Upper lobe of right lung (tissue), 1 donor: ENCODE measurements at regions not wholly inside any gene's neighbourhood (a gene's known extent, or its start where the extent isn't known, plus 50 kb on each side); places are given as distances from the start of the nearest gene placed in this dataset.

Experiments used
- ATAC-seq: fragments of 200-7000 bp; cut with Tn5 transposase; one replicate; pipeline ENCODE4 v1.9.1; 2020; ENCODE audit warnings: mild to moderate bottlenecking, moderate library complexity
- DNase-seq: peaks from one replicate; pipeline ENCODE4 v3.0.0-alpha.2; 2020
- H3K27ac ChIP-seq: fragments of 200-600 bp; one replicate; pipeline ENCODE4 v1.8.0; 2022
- H3K27me3 ChIP-seq: fragments of 200-600 bp; one replicate; pipeline ENCODE4 v1.8.0; 2022; ENCODE audit warnings: mild to moderate bottlenecking
- H3K36me3 ChIP-seq: fragments of 200-600 bp; one replicate; pipeline ENCODE4 v1.8.0; 2022
- H3K4me1 ChIP-seq: fragments of 200-600 bp; one replicate; pipeline ENCODE4 v1.8.0; 2022
- H3K4me3 ChIP-seq: fragments of 200-600 bp; one replicate; pipeline ENCODE4 v1.8.0; 2022; ENCODE audit warnings: mild to moderate bottlenecking
- H3K9me3 ChIP-seq: fragments of 200-600 bp; one replicate; pipeline ENCODE4 v1.8.0; 2022
- CTCF ChIP-seq: fragments of 200-600 bp; IDR thresholded peaks from one replicate; pipeline ENCODE4 v1.8.0; 2022; ENCODE audit warnings: antibody characterized with exemption
- intact Hi-C: fragments of 100-400 bp; cut with DNase I; formaldehyde crosslinking; loops from one replicate; pipeline ENCODE4 v1.11.0; 2022
- donor health status: DM: no; HTN: yes; CAD: no; lungs with severe emphysema.

GRCh38 chr18:24947521-24948305 is 404.3 kb downstream of the ZNF521 start:
- intact Hi-C loops, result no loop called here
- no peaks in the 10 kb centered on the region for H3K36me3 ChIP-seq
- H3K27me3 ChIP-seq, result no peaks in the 10 kb centered on the region
- H3K27ac ChIP-seq, result no peak overlapping the region
- no peaks in the 10 kb centered on the region for H3K9me3 ChIP-seq
- no peak for DNase-seq
- H3K4me3 ChIP-seq, result no peak overlapping the region
- ATAC-seq, result no peak
- TF ChIP-seq CTCF, result no peak
- H3K4me1 ChIP-seq, result no peaks in the 10 kb centered on the region

GRCh38 chr18:24949908-24950307 is 402.1 kb downstream of the ZNF521 start:
- no peaks in the 10 kb centered on the region for H3K4me1 ChIP-seq
- H3K9me3 ChIP-seq, result no peaks in the 10 kb centered on the region
- H3K36me3 ChIP-seq, result no peaks in the 10 kb centered on the region
- ATAC-seq (no peak), DNase-seq (no peak)
- no peak overlapping the region for H3K4me3 ChIP-seq
- TF ChIP-seq CTCF, result no peak
- intact Hi-C loops, result no loop called here
- H3K27ac ChIP-seq, result no peak overlapping the region
- H3K27me3 ChIP-seq, result no peaks in the 10 kb centered on the region

- H3K27me3 ChIP-seq, result no peaks in the 10 kb centered on the region
- no peak for ATAC-seq
Observed at GRCh38 chr18:24954341-24954740, 397.6 kb downstream of the ZNF521 start.

GRCh38 chr18:24958001-24958400 is 394.0 kb downstream of the ZNF521 start:
- H3K36me3 ChIP-seq, result no peaks in the 10 kb centered on the region
- H3K27me3 ChIP-seq, result no peaks in the 10 kb centered on the region
- no peak overlapping the region for H3K4me3 ChIP-seq
- no peak overlapping the region for H3K27ac ChIP-seq
- intact Hi-C loops, result no loop called here
- DNase-seq (no peak), ATAC-seq (no peak)
- no peaks in the 10 kb centered on the region for H3K4me1 ChIP-seq
- TF ChIP-seq CTCF, result no peak
- H3K9me3 ChIP-seq, result no peaks in the 10 kb centered on the region

More at GRCh38 chr18:24954341-24954740, 397.6 kb downstream of the ZNF521 start:
- no peak for DNase-seq
- intact Hi-C loops, result no loop called here
- Histone ChIP-seq H3K9me3 (no peaks in the 10 kb centered on the region), H3K4me3 (no peak overlapping the region), H3K36me3 (no peaks in the 10 kb centered on the region), H3K4me1 (no peaks in the 10 kb centered on the region), H3K27ac (no peak overlapping the region)
- no peak for TF ChIP-seq CTCF

- Histone ChIP-seq H3K36me3 (no peaks in the 10 kb centered on the region), H3K27me3 (no peaks in the 10 kb centered on the region), H3K27ac (no peak overlapping the region), H3K9me3 (no peaks in the 10 kb centered on the region), H3K4me1 (no peaks in the 10 kb centered on the region), H3K4me3 (no peak overlapping the region)
- DNase-seq (no peak), ATAC-seq (no peak)
- intact Hi-C loops, result no loop called here
- TF ChIP-seq CTCF, result no peak
Observed at GRCh38 chr18:24959051-24959476, 392.9 kb downstream of the ZNF521 start.
